Kidney (tissue), 13 donors: ENCODE measurements at regions not wholly inside any gene's neighbourhood (a gene's known extent, or its start where the extent isn't known, plus 50 kb on each side); places are given as distances from the start of the nearest gene placed in this dataset.

Experiments used
- DNase-seq, 5 donors: peaks; one replicate each; pipeline ENCODE4 v3.0.0-alpha.2; 2013 to 2020
- FAIRE-seq: peaks from 2 replicates; lab custom pipeline; 2012; peaks lifted over from hg19 to GRCh38; lab: Jason Lieb, UNC
- H3K27ac ChIP-seq, 2 donors: one replicate each; pipeline ENCODE4 v1.7.0; 2013; ENCODE audit warnings: low read depth in 2 of 2, low read length in 2 of 2, inconsistent platforms in 1 of 2
- H3K27me3 ChIP-seq: one replicate; pipeline ENCODE4 v1.7.1; 2013; ENCODE audit warnings: low read length, inconsistent platforms; ENCODE audit not compliant: control insufficient read depth, insufficient read depth
- H3K36me3 ChIP-seq, 3 donors: one replicate each; pipeline versions ENCODE4 v1.7.0 to v1.7.1; 2013; ENCODE audit warnings: low read length in 3 of 3, control low read depth in 1 of 3, inconsistent platforms in 1 of 3; ENCODE audit not compliant: insufficient read depth in 3 of 3, control insufficient read depth in 2 of 3
- H3K4me1 ChIP-seq, 3 donors: one replicate each; pipeline versions ENCODE4 v1.7.0 to v1.7.1; 2013; ENCODE audit warnings: low read length in 3 of 3, inconsistent platforms in 1 of 3, low read depth in 1 of 3; ENCODE audit not compliant: control insufficient read depth in 2 of 3, insufficient read depth in 2 of 3
- H3K4me3 ChIP-seq, 3 donors: one replicate each; pipeline versions ENCODE4 v1.7.0 to v1.8.1; 2013; ENCODE audit warnings: low read length in 3 of 3, control low read depth in 1 of 3, inconsistent platforms in 1 of 3
- H3K9ac ChIP-seq, 3 donors: one replicate each; pipeline versions ENCODE4 v1.7.0 to v1.7.1; 2013; ENCODE audit warnings: low read length in 3 of 3, control low read depth in 1 of 3, inconsistent platforms in 1 of 3
- H3K9me3 ChIP-seq, 3 donors: one replicate each; pipeline versions ENCODE4 v1.7.0 to v1.7.1; 2013; ENCODE audit warnings: low read length in 3 of 3, control low read depth in 1 of 3, inconsistent platforms in 1 of 3; ENCODE audit not compliant: control insufficient read depth in 2 of 3, insufficient read depth in 1 of 3
- intact Hi-C: fragments of 100-400 bp; cut with DNase I; formaldehyde crosslinking; loops from one replicate; pipeline ENCODE4 v1.11.1; 2022
- TF ChIP-seq, protein P1 (sequence below): IDR thresholded peaks from 3 replicates; pipeline ENCODE4 v1.5.1; 2012; ENCODE audit warnings: mild to moderate bottlenecking, moderate library complexity, borderline replicate concordance; ENCODE audit not compliant: insufficient read depth; ENCODE audit errors: extremely low read depth
- donor health status: control.
- donor health status: control.
- donor health status: control.
- donor health status: control.
- donor health status: control.
- donor health status: DM: yes; HTN: yes; CAD: no.
- donor health status: Normal renal cell carcinoma (clear cell type).

GRCh38 chr14:65339866-65340265 lies 72.7 kb upstream of the FUT8 start:
- Histone ChIP-seq H3K4me1 (no peaks in the 10 kb centered on the region), H3K9ac (no peak overlapping the region), H3K27ac (no peak overlapping the region), H3K36me3 (no peaks in the 10 kb centered on the region), H3K4me3 (no peak overlapping the region), H3K9me3 (no peaks in the 10 kb centered on the region), H3K27me3 (no peaks in the 10 kb centered on the region)
- DNase-seq (no peak), FAIRE-seq (no peak)
- intact Hi-C loops = no loop called here
- TF ChIP-seq, protein P1, sequence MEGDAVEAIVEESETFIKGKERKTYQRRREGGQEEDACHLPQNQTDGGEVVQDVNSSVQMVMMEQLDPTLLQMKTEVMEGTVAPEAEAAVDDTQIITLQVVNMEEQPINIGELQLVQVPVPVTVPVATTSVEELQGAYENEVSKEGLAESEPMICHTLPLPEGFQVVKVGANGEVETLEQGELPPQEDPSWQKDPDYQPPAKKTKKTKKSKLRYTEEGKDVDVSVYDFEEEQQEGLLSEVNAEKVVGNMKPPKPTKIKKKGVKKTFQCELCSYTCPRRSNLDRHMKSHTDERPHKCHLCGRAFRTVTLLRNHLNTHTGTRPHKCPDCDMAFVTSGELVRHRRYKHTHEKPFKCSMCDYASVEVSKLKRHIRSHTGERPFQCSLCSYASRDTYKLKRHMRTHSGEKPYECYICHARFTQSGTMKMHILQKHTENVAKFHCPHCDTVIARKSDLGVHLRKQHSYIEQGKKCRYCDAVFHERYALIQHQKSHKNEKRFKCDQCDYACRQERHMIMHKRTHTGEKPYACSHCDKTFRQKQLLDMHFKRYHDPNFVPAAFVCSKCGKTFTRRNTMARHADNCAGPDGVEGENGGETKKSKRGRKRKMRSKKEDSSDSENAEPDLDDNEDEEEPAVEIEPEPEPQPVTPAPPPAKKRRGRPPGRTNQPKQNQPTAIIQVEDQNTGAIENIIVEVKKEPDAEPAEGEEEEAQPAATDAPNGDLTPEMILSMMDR = no peak

- TF ChIP-seq, protein P1 = no peak
- Histone ChIP-seq H3K36me3 (no peaks in the 10 kb centered on the region), H3K4me1 (no peaks in the 10 kb centered on the region), H3K4me3 (no peak overlapping the region), H3K9ac (no peak overlapping the region), H3K9me3 (no peaks in the 10 kb centered on the region), H3K27me3 (no peaks in the 10 kb centered on the region), H3K27ac (no peak overlapping the region)
- intact Hi-C loops = no loop called here
- no peak for DNase-seq
- no peak for FAIRE-seq
These were observed 68.5 kb upstream of the FUT8 start for GRCh38 chr14:65344011-65344410.

- no peaks in the 10 kb centered on the region for H3K4me1 ChIP-seq
- no peak overlapping the region for H3K27ac ChIP-seq
- DNase-seq = no peak
- no peak for FAIRE-seq
- no peak overlapping the region for H3K9ac ChIP-seq
- H3K27me3 ChIP-seq = no peaks in the 10 kb centered on the region
- H3K4me3 ChIP-seq = no peak overlapping the region
- H3K9me3 ChIP-seq = no peaks in the 10 kb centered on the region
- TF ChIP-seq, protein P1 = no peak
- no peaks in the 10 kb centered on the region for H3K36me3 ChIP-seq
- intact Hi-C loops = no loop called here
These were observed 67.3 kb upstream of the FUT8 start for GRCh38 chr14:65345266-65345665.

GRCh38 chr14:65346474-65346873 lies 66.1 kb upstream of the FUT8 start:
- FAIRE-seq (no peak), DNase-seq (no peak)
- no peak overlapping the region for H3K27ac ChIP-seq
- H3K9ac ChIP-seq = no peak overlapping the region
- intact Hi-C loops = no loop called here
- no peak overlapping the region for H3K4me3 ChIP-seq
- no peaks in the 10 kb centered on the region for H3K36me3 ChIP-seq
- no peaks in the 10 kb centered on the region for H3K27me3 ChIP-seq
- H3K9me3 ChIP-seq = no peaks in the 10 kb centered on the region
- H3K4me1 ChIP-seq = no peaks in the 10 kb centered on the region
- TF ChIP-seq, protein P1 = no peak
